Caki2 (cell line): ENCODE measurements at regions not wholly inside any gene's neighbourhood (a gene's known extent, or its start where the extent isn't known, plus 50 kb on each side); places are given as distances from the start of the nearest gene placed in this dataset.

Source experiments
- DNase-seq: peaks from one replicate; pipeline ENCODE4 v3.0.0-alpha.2; 2015; ENCODE audit warnings: low read depth
- in situ Hi-C: cut with HindIII; loops from 2 replicates; pipeline ENCODE4 v1.10.0; 2016; ENCODE audit warnings: low sequenced_read_pairs, low pct_unique_long_range_greater_than_20kb, mixed read lengths

GRCh38 chr14:31960039-31960438, 117.1 kb upstream of the ARHGAP5 start:
- no peak for DNase-seq
- in situ Hi-C loops, result no loop called here

- in situ Hi-C loops, result no loop called here
- DNase-seq, result no peak
Measured at GRCh38 chr14:31961896-31962295, 115.2 kb upstream of the ARHGAP5 start.

GRCh38 chr14:31962920-31963319, 114.2 kb upstream of the ARHGAP5 start:
- in situ Hi-C loops, result no loop called here

GRCh38 chr14:31963587-31963986, 113.5 kb upstream of the ARHGAP5 start:
- in situ Hi-C loops, result no loop called here
- no peak for DNase-seq

More at GRCh38 chr14:31962920-31963319, 114.2 kb upstream of the ARHGAP5 start:
- no peak for DNase-seq

GRCh38 chr14:31964490-31964889, 112.6 kb upstream of the ARHGAP5 start:
- no peak for DNase-seq
- in situ Hi-C loops, result no loop called here

GRCh38 chr14:31965071-31965734, 111.9 kb upstream of the ARHGAP5 start:
- DNase-seq, result no peak
- in situ Hi-C loops, result no loop called here

- no peak for DNase-seq
- in situ Hi-C loops, result no loop called here
Measured at GRCh38 chr14:31965735-31966598, 111.1 kb upstream of the ARHGAP5 start.

- in situ Hi-C loops, result no loop called here
- DNase-seq, result no peak
Measured at GRCh38 chr14:31966896-31967668, 110.0 kb upstream of the ARHGAP5 start.

GRCh38 chr14:31967669-31967975, 109.5 kb upstream of the ARHGAP5 start:
- DNase-seq, result no peak
- in situ Hi-C loops, result no loop called here

- DNase-seq, result no peak
- in situ Hi-C loops, result no loop called here
Measured at GRCh38 chr14:31968107-31968810, 108.8 kb upstream of the ARHGAP5 start.

- DNase-seq, result no peak
- in situ Hi-C loops, result no loop called here
Measured at GRCh38 chr14:31968956-31969698, 108.0 kb upstream of the ARHGAP5 start.

- DNase-seq, result no peak
- in situ Hi-C loops, result no loop called here
Measured at GRCh38 chr14:31969699-31970240, 107.3 kb upstream of the ARHGAP5 start.

GRCh38 chr14:31970744-31971143, 106.4 kb upstream of the ARHGAP5 start:
- in situ Hi-C loops, result no loop called here
- no peak for DNase-seq

GRCh38 chr14:31971612-31972011, 105.5 kb upstream of the ARHGAP5 start:
- in situ Hi-C loops, result no loop called here
- no peak for DNase-seq

GRCh38 chr14:31977001-31977556, 100.0 kb upstream of the ARHGAP5 start:
- DNase-seq, result no peak
- in situ Hi-C loops, result no loop called here

GRCh38 chr14:31978423-31978822, 98.7 kb upstream of the ARHGAP5 start:
- in situ Hi-C loops, result no loop called here
- DNase-seq, result no peak

- in situ Hi-C loops, result no loop called here
- DNase-seq, result no peak
Measured at GRCh38 chr14:31982642-31983041, 94.5 kb upstream of the ARHGAP5 start.
